Keratinocyte (primary cell): ENCODE measurements at regions not wholly inside any gene's neighbourhood (a gene's known extent, or its start where the extent isn't known, plus 50 kb on each side); places are given as distances from the start of the nearest gene placed in this dataset.

Experiments used
- DNase-seq: peaks from one replicate; pipeline ENCODE4 v3.0.0-alpha.2; 2011; ENCODE audit warnings: low read depth, missing footprints, low spot score
- FAIRE-seq: peaks from 2 replicates; lab custom pipeline; 2011; peaks lifted over from hg19 to GRCh38; lab: Jason Lieb, UNC
- H2AFZ ChIP-seq: 2 replicates; pipeline ENCODE4 v1.6.0; 2012; ENCODE audit warnings: low read length, control low read depth, inconsistent platforms; ENCODE audit not compliant: control insufficient read depth
- H3K27ac ChIP-seq: 2 replicates; pipeline ENCODE4 v1.5.1; 2011; ENCODE audit warnings: low read length; ENCODE audit not compliant: control insufficient read depth, insufficient read depth
- H3K27me3 ChIP-seq: 3 replicates; pipeline ENCODE4 v1.6.0; 2011; ENCODE audit warnings: low read length; ENCODE audit not compliant: control insufficient read depth, insufficient read depth; ENCODE audit errors: extremely low read depth
- H3K36me3 ChIP-seq, 2 experiments: 2 replicates in 1 of 2; 3 replicates in 1 of 2; pipeline ENCODE4 v1.5.1; 2011; ENCODE audit warnings: low read length in 2 of 2, mild to moderate bottlenecking in 1 of 2; ENCODE audit not compliant: control insufficient read depth in 2 of 2, insufficient read depth in 2 of 2; ENCODE audit errors: extremely low read depth in 1 of 2
- H3K4me1 ChIP-seq: 3 replicates; pipeline ENCODE4 v1.5.1; 2011; ENCODE audit warnings: low read length; ENCODE audit not compliant: control insufficient read depth, insufficient read depth; ENCODE audit errors: extremely low read depth
- H3K4me2 ChIP-seq: 3 replicates; pipeline ENCODE4 v1.6.0; 2011; ENCODE audit warnings: low read depth, low read length; ENCODE audit not compliant: control insufficient read depth, insufficient read depth; ENCODE audit errors: extremely low read depth
- H3K4me3 ChIP-seq, 3 experiments: fragments of 200-600 bp in 1 of 3; sonication (generic) in 1 of 3; 2 replicates in 2 of 3; 3 replicates in 1 of 3; pipeline ENCODE4 v1.5.1; 2011 to 2016; ENCODE audit warnings: low read length in 3 of 3, mild to moderate bottlenecking in 3 of 3, control low read depth in 2 of 3, inconsistent platforms in 1 of 3, low read depth in 1 of 3, mixed read lengths in 1 of 3, mixed run types in 1 of 3, moderate library complexity in 1 of 3; ENCODE audit not compliant: control insufficient read depth in 2 of 3, insufficient read depth in 2 of 3; ENCODE audit errors: extremely low read depth in 1 of 3
- H3K79me2 ChIP-seq: 2 replicates; pipeline ENCODE4 v1.6.0; 2012; ENCODE audit warnings: low read length; ENCODE audit not compliant: control insufficient read depth, insufficient read depth
- H3K9ac ChIP-seq: 3 replicates; pipeline ENCODE4 v1.6.0; 2011; ENCODE audit warnings: low read length; ENCODE audit not compliant: control insufficient read depth, insufficient read depth; ENCODE audit errors: extremely low read depth
- H3K9me1 ChIP-seq: 3 replicates; pipeline ENCODE4 v1.6.0; 2011; ENCODE audit warnings: low read length; ENCODE audit not compliant: control insufficient read depth, insufficient read depth; ENCODE audit errors: extremely low read depth
- H3K9me3 ChIP-seq: 2 replicates; pipeline ENCODE4 v1.5.1; 2012; ENCODE audit warnings: low read depth, low read length; ENCODE audit not compliant: control insufficient read depth
- H4K20me1 ChIP-seq: 3 replicates; pipeline ENCODE4 v1.6.0; 2011; ENCODE audit warnings: low read length; ENCODE audit not compliant: control insufficient read depth, insufficient read depth; ENCODE audit errors: extremely low read depth
- CTCF ChIP-seq, 3 experiments: IDR thresholded peaks in 1 of 3; conservative IDR thresholded peaks in 1 of 3; optimal IDR thresholded peaks in 1 of 3; 2 replicates in 2 of 3; 3 replicates in 1 of 3; pipeline versions ENCODE3 to v1.5.1; 2011; ENCODE audit warnings: low read length in 3 of 3, mild to moderate bottlenecking in 3 of 3, moderate library complexity in 2 of 3, control low read depth in 1 of 3, inconsistent platforms in 1 of 3; ENCODE audit not compliant: insufficient read depth in 2 of 3; ENCODE audit errors: extremely low read depth in 1 of 3
- EZH2 ChIP-seq: IDR thresholded peaks from one replicate; pipeline ENCODE4 v1.6.1; 2012; ENCODE audit warnings: inconsistent platforms, mild to moderate bottlenecking, low read length, moderate library complexity
- dilution Hi-C: fragments of 300-500 bp; cut with MboI; formaldehyde crosslinking; loops from one replicate; pipeline ENCODE4 v1.7.0; 2020; ENCODE audit warnings: low sequenced_read_pairs; ENCODE audit not compliant: extremely low pct_ligation_motif_present

GRCh38 chr6:115675443-115675842 is 385.2 kb downstream of the FRK start:
- Histone ChIP-seq H3K9me1 (no peaks in the 10 kb centered on the region), H2AFZ (no peak overlapping the region), H3K4me2 (no peak overlapping the region), H4K20me1 (no peaks in the 10 kb centered on the region), H3K4me1 (no peaks in the 10 kb centered on the region), H3K27me3 (no peaks in the 10 kb centered on the region), H3K27ac (no peak overlapping the region), H3K9me3 (no peaks in the 10 kb centered on the region), H3K36me3 (no peaks in the 10 kb centered on the region), H3K9ac (no peak overlapping the region), H3K4me3 (no peak overlapping the region), H3K79me2 (no peaks in the 10 kb centered on the region)
- DNase-seq (no peak), FAIRE-seq (no peak)
- no peak for TF ChIP-seq CTCF (optimal IDR thresholded peaks at IDR 0.05 in 1 of 3, IDR thresholded peaks at IDR 0.05 in 1 of 3, conservative IDR thresholded peaks at IDR 0.05 in 1 of 3; ENCODE audit: extremely low read depth in 1 of 3, insufficient read depth in 2 of 3, low read length in 3 of 3)
- no peak for TF ChIP-seq EZH2
- dilution Hi-C loops: no loop called here

GRCh38 chr6:115668781-115669180 is 391.9 kb downstream of the FRK start:
- no peak overlapping the region for H3K27ac ChIP-seq
- no peaks in the 10 kb centered on the region for H3K79me2 ChIP-seq
- H4K20me1 ChIP-seq: no peaks in the 10 kb centered on the region
- no peaks in the 10 kb centered on the region for H3K4me1 ChIP-seq
- no peak overlapping the region for H3K9ac ChIP-seq
- no peaks in the 10 kb centered on the region for H3K36me3 ChIP-seq
- H3K9me1 ChIP-seq: no peaks in the 10 kb centered on the region
- H3K4me2 ChIP-seq: no peak overlapping the region
- no peaks in the 10 kb centered on the region for H3K9me3 ChIP-seq
- FAIRE-seq: no peak
- no peak overlapping the region for H3K4me3 ChIP-seq
- H3K27me3 ChIP-seq: no peaks in the 10 kb centered on the region
- dilution Hi-C loops: no loop called here
- no peak for DNase-seq
- no peak overlapping the region for H2AFZ ChIP-seq
- TF ChIP-seq CTCF (optimal IDR thresholded peaks at IDR 0.05 in 1 of 3, IDR thresholded peaks at IDR 0.05 in 1 of 3, conservative IDR thresholded peaks at IDR 0.05 in 1 of 3; ENCODE audit: extremely low read depth in 1 of 3, insufficient read depth in 2 of 3, low read length in 3 of 3) (no peak), EZH2 (no peak)
